Keratinocyte (primary cell): ENCODE measurements at regions not wholly inside any gene's neighbourhood (a gene's known extent, or its start where the extent isn't known, plus 50 kb on each side); places are given as distances from the start of the nearest gene placed in this dataset.

Experiments used
- EZH2 ChIP-seq: IDR thresholded peaks from one replicate; pipeline ENCODE4 v1.6.1; 2012; ENCODE audit warnings: inconsistent platforms, mild to moderate bottlenecking, low read length, moderate library complexity
- TF ChIP-seq, protein P1 (sequence below), 3 experiments: IDR thresholded peaks in 1 of 3; conservative IDR thresholded peaks in 1 of 3; optimal IDR thresholded peaks in 1 of 3; 2 replicates in 2 of 3; 3 replicates in 1 of 3; pipeline versions ENCODE3 to v1.5.1; 2011; ENCODE audit warnings: low read length in 3 of 3, mild to moderate bottlenecking in 3 of 3, moderate library complexity in 2 of 3, control low read depth in 1 of 3, inconsistent platforms in 1 of 3; ENCODE audit not compliant: insufficient read depth in 2 of 3; ENCODE audit errors: extremely low read depth in 1 of 3

DNA sequence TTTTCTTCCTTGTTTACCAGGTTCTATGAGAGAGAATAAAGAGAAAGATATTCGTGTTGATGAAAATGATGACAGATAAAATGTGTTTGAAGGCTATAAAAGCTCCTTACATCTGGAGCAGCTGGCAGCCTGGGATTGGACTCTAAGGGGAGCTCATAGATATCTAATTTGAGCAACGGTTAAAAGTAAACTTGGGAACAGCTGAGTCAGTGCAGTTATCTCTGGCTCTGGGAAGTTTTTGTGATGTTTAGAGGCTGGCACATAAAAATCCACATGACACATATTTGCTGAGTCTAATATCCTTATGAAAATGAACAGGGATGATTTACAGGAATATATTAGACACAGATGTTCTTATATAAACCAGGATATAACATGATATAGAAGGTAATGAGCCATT lies 331.8 kb upstream of the TENM3 start:
- TF ChIP-seq, protein P1, sequence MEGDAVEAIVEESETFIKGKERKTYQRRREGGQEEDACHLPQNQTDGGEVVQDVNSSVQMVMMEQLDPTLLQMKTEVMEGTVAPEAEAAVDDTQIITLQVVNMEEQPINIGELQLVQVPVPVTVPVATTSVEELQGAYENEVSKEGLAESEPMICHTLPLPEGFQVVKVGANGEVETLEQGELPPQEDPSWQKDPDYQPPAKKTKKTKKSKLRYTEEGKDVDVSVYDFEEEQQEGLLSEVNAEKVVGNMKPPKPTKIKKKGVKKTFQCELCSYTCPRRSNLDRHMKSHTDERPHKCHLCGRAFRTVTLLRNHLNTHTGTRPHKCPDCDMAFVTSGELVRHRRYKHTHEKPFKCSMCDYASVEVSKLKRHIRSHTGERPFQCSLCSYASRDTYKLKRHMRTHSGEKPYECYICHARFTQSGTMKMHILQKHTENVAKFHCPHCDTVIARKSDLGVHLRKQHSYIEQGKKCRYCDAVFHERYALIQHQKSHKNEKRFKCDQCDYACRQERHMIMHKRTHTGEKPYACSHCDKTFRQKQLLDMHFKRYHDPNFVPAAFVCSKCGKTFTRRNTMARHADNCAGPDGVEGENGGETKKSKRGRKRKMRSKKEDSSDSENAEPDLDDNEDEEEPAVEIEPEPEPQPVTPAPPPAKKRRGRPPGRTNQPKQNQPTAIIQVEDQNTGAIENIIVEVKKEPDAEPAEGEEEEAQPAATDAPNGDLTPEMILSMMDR (optimal IDR thresholded peaks at IDR 0.05 in 1 of 3, IDR thresholded peaks at IDR 0.05 in 1 of 3, conservative IDR thresholded peaks at IDR 0.05 in 1 of 3; ENCODE audit: extremely low read depth in 1 of 3, insufficient read depth in 2 of 3, low read length in 3 of 3): no peak
- no peak for TF ChIP-seq EZH2
